ENCODE measurements at regions not wholly inside any gene's neighbourhood (a gene's known extent, or its start where the extent isn't known, plus 50 kb on each side); places are given as distances from the start of the nearest gene placed in this dataset.

DNA sequence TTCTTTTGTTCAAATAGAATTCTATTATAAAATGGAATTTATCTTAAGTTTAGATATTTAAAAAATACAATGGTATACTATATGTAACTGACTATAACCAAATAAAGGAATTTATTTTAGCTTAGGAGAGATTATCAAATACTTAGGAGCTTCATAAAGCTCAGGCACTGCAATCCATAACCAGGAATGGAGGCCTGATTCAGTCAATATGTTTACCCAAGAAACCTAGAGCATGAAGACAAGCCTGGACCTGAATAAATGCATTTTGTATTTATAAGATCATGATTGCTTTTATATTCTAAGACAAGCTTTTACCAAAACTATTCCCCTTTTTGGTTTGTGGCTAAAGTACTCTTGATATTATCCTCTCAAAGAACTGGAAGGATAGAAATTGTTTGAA lies 742.6 kb downstream of the FAT4 start:
- H3K36me3 ChIP-seq (ENCODE audit: control insufficient read depth in 4 of 4, insufficient read depth in 4 of 4, low read length in 3 of 4) = no peaks in the 10 kb centered on the region
- no peak overlapping the region for H3K4me3 ChIP-seq (ENCODE audit: control insufficient read depth in 1 of 7, extremely low read depth in 1 of 7, insufficient read depth in 4 of 7, low read depth in 2 of 7, low read length in 6 of 7)
- H3K9me3 ChIP-seq (ENCODE audit: control extremely low read depth in 1 of 5, control insufficient read depth in 4 of 5, insufficient read depth in 2 of 5, low read depth in 1 of 5, low read length in 4 of 5) = no peaks in the 10 kb centered on the region
- POLR2A ChIA-PET = no interaction called here
- DNase-seq = no peak
- no peaks in the 10 kb centered on the region for H3K4me1 ChIP-seq (ENCODE audit: control extremely low read depth in 1 of 4, control insufficient read depth in 4 of 4, insufficient read depth in 4 of 4, low read length in 3 of 4)
- H3K27me3 ChIP-seq (replicated peaks in 2 of 5; ENCODE audit: control insufficient read depth in 4 of 5, insufficient read depth in 5 of 5, low read length in 4 of 5) = no peaks in the 10 kb centered on the region
- H3K27ac ChIP-seq (ENCODE audit: insufficient read depth in 1 of 2, low read depth in 1 of 2, low read length in 2 of 2, poor library complexity in 1 of 2, severe bottlenecking in 2 of 2) = no peak overlapping the region
- CTCF ChIA-PET = no interaction called here

DNA sequence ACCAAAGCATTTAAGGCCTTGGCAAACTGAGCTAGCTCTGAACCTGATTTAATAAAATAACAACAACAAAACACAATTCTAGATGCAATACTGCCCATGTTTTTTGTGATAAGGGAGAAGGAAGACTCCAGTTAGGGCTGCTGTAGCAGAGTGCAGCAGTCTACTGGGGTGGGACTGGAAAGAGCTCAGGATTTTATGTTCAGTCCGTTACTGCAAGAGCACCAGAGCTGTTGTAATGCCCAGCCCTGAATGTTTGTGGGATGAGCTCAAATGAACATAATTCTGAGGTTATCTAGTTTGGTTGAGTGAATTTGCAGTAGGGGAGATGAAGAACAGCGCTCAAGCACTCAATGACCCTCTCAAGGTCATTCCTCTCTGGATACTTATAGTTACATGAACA lies 743.8 kb downstream of the FAT4 start:
- Histone ChIP-seq H3K36me3 (ENCODE audit: control insufficient read depth in 4 of 4, insufficient read depth in 4 of 4, low read length in 3 of 4) (no peaks in the 10 kb centered on the region), H3K27me3 (replicated peaks in 2 of 5; ENCODE audit: control insufficient read depth in 4 of 5, insufficient read depth in 5 of 5, low read length in 4 of 5) (no peaks in the 10 kb centered on the region), H3K27ac (ENCODE audit: insufficient read depth in 1 of 2, low read depth in 1 of 2, low read length in 2 of 2, poor library complexity in 1 of 2, severe bottlenecking in 2 of 2) (no peak overlapping the region), H3K4me3 (ENCODE audit: control insufficient read depth in 1 of 7, extremely low read depth in 1 of 7, insufficient read depth in 4 of 7, low read depth in 2 of 7, low read length in 6 of 7) (no peak overlapping the region), H3K4me1 (ENCODE audit: control extremely low read depth in 1 of 4, control insufficient read depth in 4 of 4, insufficient read depth in 4 of 4, low read length in 3 of 4) (no peaks in the 10 kb centered on the region), H3K9me3 (ENCODE audit: control extremely low read depth in 1 of 5, control insufficient read depth in 4 of 5, insufficient read depth in 2 of 5, low read depth in 1 of 5, low read length in 4 of 5) (no peaks in the 10 kb centered on the region)
- DNase-seq = no peak
- 100% methylated on average over 1 of the region's 2 CpGs for WGBS (ENCODE audit: insufficient coverage)
- ChIA-PET POLR2A (no interaction called here), CTCF (no interaction called here)

DNA sequence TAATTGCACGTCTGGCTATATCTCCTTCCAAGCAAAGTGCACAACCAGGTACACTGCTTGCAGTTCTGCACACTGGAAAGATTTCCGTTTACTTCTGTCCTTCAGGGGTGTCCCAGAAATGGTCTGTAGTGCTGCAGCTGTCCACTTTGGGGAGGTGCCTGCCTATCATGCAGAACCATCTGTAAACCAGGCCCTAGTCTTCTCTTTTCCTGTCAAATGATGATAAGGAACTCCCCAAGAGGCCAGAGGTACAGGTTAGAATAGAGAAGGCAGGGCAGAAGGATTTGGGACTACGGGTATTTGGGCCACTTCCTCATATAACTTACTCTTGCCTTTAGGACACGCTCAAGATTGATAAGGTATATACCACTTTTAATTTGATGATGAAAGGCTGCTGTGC lies 746.9 kb downstream of the FAT4 start:
- Histone ChIP-seq H3K4me1 (ENCODE audit: control extremely low read depth in 1 of 4, control insufficient read depth in 4 of 4, insufficient read depth in 4 of 4, low read length in 3 of 4) (no peaks in the 10 kb centered on the region), H3K9me3 (ENCODE audit: control extremely low read depth in 1 of 5, control insufficient read depth in 4 of 5, insufficient read depth in 2 of 5, low read depth in 1 of 5, low read length in 4 of 5) (no peaks in the 10 kb centered on the region), H3K36me3 (ENCODE audit: control insufficient read depth in 4 of 4, insufficient read depth in 4 of 4, low read length in 3 of 4) (no peaks in the 10 kb centered on the region), H3K27me3 (replicated peaks in 2 of 5; ENCODE audit: control insufficient read depth in 4 of 5, insufficient read depth in 5 of 5, low read length in 4 of 5) (no peaks in the 10 kb centered on the region), H3K27ac (ENCODE audit: insufficient read depth in 1 of 2, low read depth in 1 of 2, low read length in 2 of 2, poor library complexity in 1 of 2, severe bottlenecking in 2 of 2) (no peak overlapping the region), H3K4me3 (ENCODE audit: control insufficient read depth in 1 of 7, extremely low read depth in 1 of 7, insufficient read depth in 4 of 7, low read depth in 2 of 7, low read length in 6 of 7) (no peak overlapping the region)
- DNase-seq = no peak
- WGBS (ENCODE audit: insufficient coverage) = 100% methylated on average over 3 of the region's 4 CpGs
- POLR2A ChIA-PET = no interaction called here
- CTCF ChIA-PET = no interaction called here

DNA sequence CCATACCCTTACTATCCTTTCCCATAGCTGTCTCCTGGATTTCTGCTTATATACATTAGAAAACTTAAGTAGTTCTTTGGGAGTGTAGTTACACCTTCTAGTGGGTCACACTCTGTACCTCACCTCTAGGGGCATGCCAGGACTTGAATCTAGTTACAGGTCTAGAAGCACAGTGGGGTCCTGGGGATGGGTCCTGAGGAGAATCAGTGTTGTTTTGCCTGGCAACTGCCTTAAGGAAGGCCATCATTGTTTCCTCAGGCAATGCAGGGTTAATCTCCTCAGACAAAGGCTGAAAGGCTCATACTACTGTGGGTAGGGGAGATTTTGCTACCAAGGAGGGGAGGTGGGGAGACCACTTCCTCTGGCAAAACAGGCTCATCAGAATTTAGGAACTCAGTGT lies 750.3 kb downstream of the FAT4 start:
- CTCF ChIA-PET = no interaction called here

DNA sequence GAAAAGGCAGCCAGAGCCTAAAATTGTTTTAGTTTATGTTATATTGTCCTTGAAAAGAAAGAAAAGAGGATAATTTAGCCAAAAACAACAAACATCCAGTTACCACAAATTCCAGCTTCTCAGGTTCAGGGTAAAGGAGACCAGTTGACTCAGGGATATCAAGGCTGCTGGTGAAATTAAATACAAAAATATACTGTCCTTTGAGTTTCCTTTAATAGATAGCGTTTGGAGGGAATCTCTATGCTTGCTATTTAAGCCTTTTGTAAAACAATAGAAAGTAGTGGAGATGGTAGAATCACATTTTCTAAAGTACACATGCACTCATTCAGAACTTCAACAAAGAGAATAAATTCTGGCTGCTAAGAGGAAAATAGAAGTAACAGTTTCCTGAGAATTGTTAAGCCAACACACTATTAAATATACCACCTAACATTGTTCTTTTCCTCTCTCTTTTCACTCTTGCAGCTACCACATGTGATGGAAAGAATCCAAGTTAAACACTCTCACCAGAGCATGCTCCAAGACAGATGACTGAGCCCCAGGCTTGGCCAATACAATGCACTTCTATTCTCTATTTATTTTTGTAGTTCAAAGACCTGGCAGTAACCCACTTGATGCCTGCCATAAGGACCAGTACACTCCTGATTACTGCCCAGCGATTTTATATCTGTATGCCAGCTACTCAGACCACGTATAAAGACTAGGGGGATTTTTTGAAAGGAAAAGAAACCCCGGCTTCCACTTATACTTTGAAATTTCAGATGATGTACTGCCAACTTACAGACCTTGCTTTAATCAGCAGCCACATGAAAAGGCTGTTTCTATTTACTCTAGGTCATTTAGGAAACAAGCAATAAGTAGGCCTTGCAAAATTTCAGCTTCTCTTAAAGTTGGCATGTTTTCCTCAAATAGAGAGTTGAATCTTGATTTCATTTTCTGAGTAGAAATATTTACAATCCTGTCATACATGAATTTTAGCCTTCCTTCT lies 756.9 kb downstream of the FAT4 start:
- CTCF ChIA-PET = no interaction called here
- POLR2A ChIA-PET = no interaction called here
- 68% methylated on average over 2 of the region's 4 CpGs for WGBS (ENCODE audit: insufficient coverage)
- no peak overlapping the region for H3K4me3 ChIP-seq (ENCODE audit: control insufficient read depth in 1 of 7, extremely low read depth in 1 of 7, insufficient read depth in 4 of 7, low read depth in 2 of 7, low read length in 6 of 7)
- no peak overlapping the region for H3K27ac ChIP-seq (ENCODE audit: insufficient read depth in 1 of 2, low read depth in 1 of 2, low read length in 2 of 2, poor library complexity in 1 of 2, severe bottlenecking in 2 of 2)
- no peak for DNase-seq
- no peaks in the 10 kb centered on the region for H3K27me3 ChIP-seq (replicated peaks in 2 of 5; ENCODE audit: control insufficient read depth in 4 of 5, insufficient read depth in 5 of 5, low read length in 4 of 5)
- H3K4me1 ChIP-seq (ENCODE audit: control extremely low read depth in 1 of 4, control insufficient read depth in 4 of 4, insufficient read depth in 4 of 4, low read length in 3 of 4) = no peaks in the 10 kb centered on the region
- H3K36me3 ChIP-seq (ENCODE audit: control insufficient read depth in 4 of 4, insufficient read depth in 4 of 4, low read length in 3 of 4) = no peaks in the 10 kb centered on the region
- no peaks in the 10 kb centered on the region for H3K9me3 ChIP-seq (ENCODE audit: control extremely low read depth in 1 of 5, control insufficient read depth in 4 of 5, insufficient read depth in 2 of 5, low read depth in 1 of 5, low read length in 4 of 5)

More for the DNA sequence above, 750.3 kb downstream of the FAT4 start:
- POLR2A ChIA-PET = no interaction called here
- DNase-seq = no peak
- H3K36me3 ChIP-seq (ENCODE audit: control insufficient read depth in 4 of 4, insufficient read depth in 4 of 4, low read length in 3 of 4) = no peaks in the 10 kb centered on the region
- H3K9me3 ChIP-seq (ENCODE audit: control extremely low read depth in 1 of 5, control insufficient read depth in 4 of 5, insufficient read depth in 2 of 5, low read depth in 1 of 5, low read length in 4 of 5) = no peaks in the 10 kb centered on the region
- H3K4me1 ChIP-seq (ENCODE audit: control extremely low read depth in 1 of 4, control insufficient read depth in 4 of 4, insufficient read depth in 4 of 4, low read length in 3 of 4) = no peaks in the 10 kb centered on the region
- no peaks in the 10 kb centered on the region for H3K27me3 ChIP-seq (replicated peaks in 2 of 5; ENCODE audit: control insufficient read depth in 4 of 5, insufficient read depth in 5 of 5, low read length in 4 of 5)
- no peak overlapping the region for H3K27ac ChIP-seq (ENCODE audit: insufficient read depth in 1 of 2, low read depth in 1 of 2, low read length in 2 of 2, poor library complexity in 1 of 2, severe bottlenecking in 2 of 2)
- H3K4me3 ChIP-seq (ENCODE audit: control insufficient read depth in 1 of 7, extremely low read depth in 1 of 7, insufficient read depth in 4 of 7, low read depth in 2 of 7, low read length in 6 of 7) = no peak overlapping the region

GRCh38 chr4:126081336-126081735 lies 766.6 kb downstream of the FAT4 start:
- ChIA-PET CTCF (no interaction called here), POLR2A (no interaction called here)
- Histone ChIP-seq H3K4me1 (ENCODE audit: control extremely low read depth in 1 of 4, control insufficient read depth in 4 of 4, insufficient read depth in 4 of 4, low read length in 3 of 4) (no peaks in the 10 kb centered on the region), H3K27ac (ENCODE audit: insufficient read depth in 1 of 2, low read depth in 1 of 2, low read length in 2 of 2, poor library complexity in 1 of 2, severe bottlenecking in 2 of 2) (no peak overlapping the region), H3K27me3 (replicated peaks in 2 of 5; ENCODE audit: control insufficient read depth in 4 of 5, insufficient read depth in 5 of 5, low read length in 4 of 5) (no peaks in the 10 kb centered on the region), H3K36me3 (ENCODE audit: control insufficient read depth in 4 of 4, insufficient read depth in 4 of 4, low read length in 3 of 4) (no peaks in the 10 kb centered on the region), H3K4me3 (ENCODE audit: control insufficient read depth in 1 of 7, extremely low read depth in 1 of 7, insufficient read depth in 4 of 7, low read depth in 2 of 7, low read length in 6 of 7) (no peak overlapping the region), H3K9me3 (ENCODE audit: control extremely low read depth in 1 of 5, control insufficient read depth in 4 of 5, insufficient read depth in 2 of 5, low read depth in 1 of 5, low read length in 4 of 5) (peaks cover 0 to 2% (median 0%) of the 10 kb centered on the region in 5 experiments)
- no peak for DNase-seq
- no CpG with 5 or more reads among the region's 3 CpGs for WGBS (ENCODE audit: insufficient coverage)

DNA sequence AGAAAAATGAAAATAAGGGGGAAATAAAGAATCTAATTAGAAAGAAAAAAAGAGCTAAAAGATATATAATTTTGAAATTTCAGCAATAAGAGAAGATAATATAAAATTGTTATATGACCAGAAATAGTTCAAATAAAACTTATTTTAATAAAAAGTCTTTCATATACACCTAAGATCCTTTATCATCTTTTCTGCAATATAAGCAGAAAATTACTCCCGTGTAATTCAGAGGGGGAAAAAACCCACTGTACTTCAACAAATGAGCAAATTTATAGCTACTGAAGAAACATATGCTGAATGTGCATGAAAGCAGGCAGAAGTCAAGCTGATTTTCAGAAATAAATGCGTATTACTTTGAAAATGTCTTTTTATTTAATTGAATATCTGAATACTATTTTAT lies 771.3 kb downstream of the FAT4 start:
- DNase-seq = no peak
- no CpG with 5 or more reads among the region's 2 CpGs for WGBS (ENCODE audit: insufficient coverage)
- POLR2A ChIA-PET = no interaction called here

More for the DNA sequence above, 771.3 kb downstream of the FAT4 start:
- no peak overlapping the region for H3K27ac ChIP-seq (ENCODE audit: insufficient read depth in 1 of 2, low read depth in 1 of 2, low read length in 2 of 2, poor library complexity in 1 of 2, severe bottlenecking in 2 of 2)
- peaks cover 0 to 2% (median 0%) of the 10 kb centered on the region in 5 experiments for H3K9me3 ChIP-seq (ENCODE audit: control extremely low read depth in 1 of 5, control insufficient read depth in 4 of 5, insufficient read depth in 2 of 5, low read depth in 1 of 5, low read length in 4 of 5)
- H3K36me3 ChIP-seq (ENCODE audit: control insufficient read depth in 4 of 4, insufficient read depth in 4 of 4, low read length in 3 of 4) = no peaks in the 10 kb centered on the region
- no peaks in the 10 kb centered on the region for H3K27me3 ChIP-seq (replicated peaks in 2 of 5; ENCODE audit: control insufficient read depth in 4 of 5, insufficient read depth in 5 of 5, low read length in 4 of 5)
- no peak overlapping the region for H3K4me3 ChIP-seq (ENCODE audit: control insufficient read depth in 1 of 7, extremely low read depth in 1 of 7, insufficient read depth in 4 of 7, low read depth in 2 of 7, low read length in 6 of 7)
- H3K4me1 ChIP-seq (ENCODE audit: control extremely low read depth in 1 of 4, control insufficient read depth in 4 of 4, insufficient read depth in 4 of 4, low read length in 3 of 4) = no peaks in the 10 kb centered on the region
- CTCF ChIA-PET = no interaction called here
